GM21737 (cell line): ENCODE measurements at regions not wholly inside any gene's neighbourhood (a gene's known extent, or its start where the extent isn't known, plus 50 kb on each side); places are given as distances from the start of the nearest gene placed in this dataset.

Source experiments
- ATAC-seq: cut with Tn5 transposase; IDR thresholded peaks from one replicate; pipeline ENCODE4 v1.9.1; 2021; ENCODE audit warnings: mild to moderate bottlenecking, moderate library complexity; ENCODE audit not compliant: unreplicated experiment

- no peak for ATAC-seq
These were observed 181.5 kb upstream of the SYT1 start for GRCh38 chr12:78683031-78683430.

DNA sequence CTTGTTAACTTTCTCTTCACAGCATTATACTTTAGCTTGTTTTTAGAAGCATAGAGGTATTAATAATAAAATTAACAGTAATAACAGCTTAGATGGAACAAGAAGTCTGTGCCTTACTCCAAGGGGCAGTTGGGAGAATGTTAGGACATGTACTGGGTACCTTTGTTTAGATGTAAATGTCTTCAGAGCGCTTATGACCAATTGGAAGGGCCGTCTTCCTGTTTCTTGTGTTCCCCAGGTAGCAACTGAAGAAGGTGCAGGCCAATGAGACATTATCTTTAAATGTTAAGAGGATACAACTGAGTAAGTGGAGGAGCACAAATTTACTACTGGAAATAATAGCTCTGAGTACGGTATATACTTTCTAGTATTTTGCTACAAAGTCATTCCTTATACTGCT, 180.9 kb upstream of the SYT1 start:
- ATAC-seq, result no peak

DNA sequence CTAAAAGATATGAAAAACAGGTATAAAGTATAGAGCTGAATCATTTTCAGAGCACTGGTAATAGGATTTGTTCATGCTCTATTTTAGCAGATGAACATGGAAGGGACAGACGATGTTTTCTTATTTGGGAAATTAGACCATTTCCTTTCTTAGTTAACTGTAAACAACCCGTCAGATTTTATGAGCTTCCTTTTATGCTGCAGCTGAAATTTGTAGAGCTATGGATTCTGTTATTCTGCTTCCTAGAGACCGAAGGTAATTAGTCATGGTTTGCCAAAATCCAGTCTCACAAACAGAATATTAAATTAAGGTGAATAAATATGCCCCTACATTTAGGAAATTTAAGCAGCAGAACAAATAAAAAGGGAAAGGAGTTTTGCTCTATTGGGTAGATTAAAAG, 180.2 kb upstream of the SYT1 start:
- no peak for ATAC-seq

DNA sequence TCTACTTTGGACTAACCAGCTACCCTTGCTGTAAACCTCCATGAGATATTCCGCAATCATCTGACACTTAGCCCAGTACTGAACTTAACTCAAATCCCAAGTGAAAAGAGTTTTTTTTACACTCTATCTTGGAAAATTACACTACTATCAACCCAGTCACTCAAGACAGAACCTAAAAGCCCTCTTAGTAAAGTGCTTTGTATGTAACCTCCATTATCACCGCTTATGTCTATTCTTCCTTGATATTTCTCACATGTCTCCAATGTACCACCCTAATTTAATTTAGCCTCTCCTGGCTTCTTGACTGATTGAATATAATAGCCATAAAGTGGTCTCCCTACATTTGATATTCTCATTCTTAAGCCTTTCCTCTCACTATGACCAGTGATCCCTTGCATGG, 168.8 kb upstream of the SYT1 start:
- ATAC-seq, result no peak

DNA sequence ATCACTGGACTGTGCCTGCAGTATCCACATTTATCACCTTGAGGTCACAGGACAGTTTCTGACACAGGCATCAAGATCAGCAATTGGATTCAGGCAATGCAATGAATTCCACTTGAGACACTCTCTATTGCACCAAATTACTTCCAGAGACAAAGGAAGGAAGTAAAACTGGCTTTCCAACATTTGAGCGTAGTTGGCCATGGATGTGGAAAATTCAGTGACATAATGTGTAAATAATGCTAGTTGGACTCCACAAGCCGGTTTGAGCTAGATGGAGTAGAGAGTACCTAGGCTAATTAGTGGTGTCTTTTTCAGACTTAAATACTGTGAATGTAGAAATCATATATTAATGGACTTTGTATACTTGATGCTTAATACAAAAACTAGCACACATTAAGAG, 168.3 kb upstream of the SYT1 start:
- ATAC-seq, result no peak

DNA sequence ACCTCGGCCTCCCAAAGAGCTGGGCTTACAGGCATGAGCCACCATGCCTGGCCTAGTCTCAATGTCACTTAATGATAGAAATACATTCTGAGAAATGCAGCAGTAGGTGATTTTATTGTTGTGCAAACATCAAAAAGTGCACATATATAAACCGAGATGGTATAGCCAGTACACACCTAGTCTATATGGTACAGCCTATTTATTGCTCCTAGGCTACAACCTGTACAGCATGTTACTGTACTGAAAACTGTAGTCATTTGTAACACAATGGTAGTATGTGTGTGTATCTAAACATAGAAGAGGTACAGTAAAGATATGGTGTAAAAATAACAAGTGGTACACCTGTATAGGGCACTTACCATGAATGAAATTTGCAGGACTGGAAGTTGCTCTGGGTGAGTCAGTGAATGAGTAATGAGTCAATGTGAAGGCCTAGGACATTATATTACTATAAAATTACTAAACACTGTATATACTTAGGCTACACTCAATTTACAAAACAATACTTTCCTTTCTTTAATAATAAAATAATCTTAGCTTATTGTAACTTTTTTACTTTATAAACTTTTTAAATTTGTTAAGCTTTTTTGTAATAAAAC, 166.7 kb upstream of the SYT1 start:
- ATAC-seq, result no peak

GRCh38 chr12:78698747-78699146, 165.8 kb upstream of the SYT1 start:
- no peak for ATAC-seq

DNA sequence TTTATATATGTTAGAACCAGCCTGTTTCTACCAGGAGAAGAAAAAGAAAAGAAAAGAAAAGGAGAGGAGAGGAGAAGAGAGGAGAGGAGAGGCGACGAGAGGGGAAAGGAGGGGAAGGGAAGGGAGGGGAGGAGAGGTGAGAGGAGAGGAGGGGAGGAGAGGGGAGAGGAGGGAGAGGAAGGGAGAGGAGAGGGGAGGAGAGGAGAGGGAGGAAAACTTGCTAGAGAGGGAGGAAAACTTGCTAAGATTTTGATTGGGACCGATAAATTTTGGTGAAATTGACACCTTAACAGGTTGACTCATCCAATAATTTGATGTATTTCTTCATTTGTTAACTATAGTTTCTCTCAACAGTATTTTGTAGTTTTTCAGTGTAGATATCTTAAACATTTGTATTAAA, 164.0 kb upstream of the SYT1 start:
- ATAC-seq, result no peak

DNA sequence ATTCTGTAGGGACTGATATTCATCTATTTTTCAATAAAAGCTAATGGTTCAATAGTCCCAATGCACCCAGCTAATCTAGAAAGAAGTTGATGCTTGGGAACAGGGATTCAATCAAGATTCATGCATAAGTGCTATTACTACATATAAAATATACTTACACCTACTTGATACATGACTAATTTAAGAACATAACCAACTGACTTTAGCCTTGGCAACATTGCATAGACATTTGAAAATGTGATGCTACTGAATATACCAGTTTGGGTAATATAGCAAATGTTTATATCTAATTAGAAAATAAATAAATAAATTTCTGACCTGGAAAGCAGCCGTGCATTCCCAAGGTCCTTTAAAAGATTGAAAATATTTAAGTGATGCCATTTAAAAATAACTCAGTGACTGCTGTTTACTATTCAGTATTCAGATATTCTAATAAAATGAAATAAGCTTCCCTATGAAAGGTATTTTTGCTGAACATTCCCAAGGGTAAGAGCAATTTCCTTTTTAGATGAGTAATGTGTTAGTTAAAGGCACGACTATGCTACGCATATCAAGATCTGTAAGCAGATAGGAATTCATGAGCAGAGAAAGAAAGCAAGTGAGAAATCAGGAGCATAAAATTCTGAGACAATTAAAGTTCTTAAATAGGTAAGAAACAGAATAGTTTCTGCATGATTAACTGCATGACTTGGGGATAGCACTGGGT, 160.6 kb upstream of the SYT1 start:
- ATAC-seq, result no peak

DNA sequence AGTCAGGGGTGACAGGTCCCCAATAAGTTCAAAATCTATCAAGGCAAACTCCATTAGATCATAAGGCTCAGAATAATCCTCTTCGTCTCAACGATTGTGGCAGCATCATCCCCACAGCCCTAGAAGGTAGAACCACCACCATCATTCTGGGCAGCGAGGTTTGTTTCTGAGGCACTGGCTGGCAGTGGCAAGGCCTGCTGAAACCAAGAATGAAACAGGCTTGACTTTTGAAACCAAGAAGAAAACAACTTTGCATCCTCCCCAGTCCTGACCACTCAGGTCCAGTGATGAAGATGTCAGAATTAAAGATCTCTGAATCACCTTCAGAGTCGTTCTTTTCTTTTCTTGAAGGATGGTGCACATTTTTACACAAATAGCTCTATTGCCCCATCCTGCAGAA, 152.6 kb upstream of the SYT1 start:
- no peak for ATAC-seq

- ATAC-seq, result no peak
These were observed 151.6 kb upstream of the SYT1 start for GRCh38 chr12:78712834-78713481.

DNA sequence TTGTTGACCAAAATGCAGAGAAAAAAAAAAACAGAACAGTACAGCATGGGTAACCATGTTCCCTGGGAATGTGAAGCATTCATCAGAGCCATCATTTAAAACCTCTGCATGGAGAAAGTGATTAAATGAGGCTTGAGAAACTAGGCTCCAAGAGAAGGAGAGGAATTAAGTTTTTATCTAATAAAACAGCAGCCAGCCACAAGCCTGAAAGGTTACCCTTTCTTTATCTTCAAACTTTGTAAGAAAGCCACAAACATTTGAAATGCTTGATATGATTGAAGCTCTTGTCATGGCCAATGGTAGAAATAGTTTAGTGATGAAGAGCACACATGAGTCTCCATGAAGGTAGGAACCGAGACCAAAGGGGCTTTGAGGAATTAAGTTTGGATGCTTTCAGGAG, 144.9 kb upstream of the SYT1 start:
- ATAC-seq, result no peak

DNA sequence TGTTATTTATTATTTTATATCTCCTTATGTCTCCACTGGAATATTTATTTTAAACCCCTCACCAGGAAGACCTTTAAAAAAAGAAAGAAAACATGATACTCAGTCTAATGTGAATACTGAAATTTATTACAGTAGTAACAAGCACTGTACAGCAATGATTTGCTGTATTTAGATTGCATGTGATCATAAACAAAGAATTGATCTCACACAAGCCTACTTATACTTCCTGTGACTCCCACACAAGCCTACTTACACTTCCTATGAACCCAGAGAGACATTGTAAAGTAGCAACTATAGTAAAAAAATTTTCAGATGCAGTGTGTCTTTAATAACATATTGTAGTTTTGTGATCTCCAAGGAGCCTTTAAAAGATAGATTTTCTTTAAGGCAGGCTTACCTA, 142.7 kb upstream of the SYT1 start:
- ATAC-seq, result no peak

DNA sequence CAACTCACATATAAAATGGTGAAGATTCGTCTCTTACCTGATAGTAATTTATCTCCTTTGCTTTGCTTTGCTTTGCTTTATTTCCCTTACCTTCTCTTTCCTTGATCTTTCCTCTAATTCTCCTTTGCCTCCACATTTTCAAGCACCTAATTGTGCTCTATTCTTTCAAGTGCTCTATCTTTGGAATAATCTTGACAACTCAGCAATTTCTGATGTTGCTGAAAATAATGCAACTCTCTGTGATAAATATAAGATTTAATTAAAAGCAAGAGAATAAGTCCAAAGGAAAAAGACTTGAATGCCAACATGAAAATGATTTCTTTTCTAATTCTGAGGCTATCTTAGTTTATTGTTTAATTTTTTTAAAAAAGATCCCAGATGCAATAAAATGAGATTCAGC, 139.5 kb upstream of the SYT1 start:
- ATAC-seq, result no peak

DNA sequence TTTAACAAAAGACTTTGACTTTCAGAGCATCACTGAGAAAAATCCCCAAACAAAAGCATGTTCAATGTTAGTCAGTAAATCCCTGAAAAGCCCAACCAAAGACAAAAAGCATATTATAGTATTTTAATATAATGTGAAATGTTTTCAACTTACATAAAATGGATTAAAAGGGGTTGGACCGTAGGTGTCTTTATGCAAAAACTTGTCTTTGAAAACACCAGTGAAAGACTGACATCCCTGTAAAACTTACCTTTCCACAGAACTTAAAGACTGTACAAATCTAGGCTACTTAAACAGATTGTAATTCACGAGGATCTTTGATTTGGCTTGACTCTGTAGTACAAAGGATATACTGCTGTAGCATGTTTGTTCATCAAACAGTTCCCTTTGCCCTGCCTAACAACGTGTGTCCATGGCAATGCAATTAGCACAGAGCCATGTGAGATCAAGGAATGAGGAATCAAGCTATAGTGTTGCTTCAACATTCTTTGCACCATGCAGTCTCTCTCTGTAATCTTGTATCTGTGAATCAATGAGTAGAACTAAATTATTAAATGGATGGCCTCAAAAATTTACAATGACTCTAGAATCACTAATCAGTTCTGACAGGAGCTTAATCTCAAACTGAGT, 138.5 kb upstream of the SYT1 start:
- ATAC-seq, result no peak

DNA sequence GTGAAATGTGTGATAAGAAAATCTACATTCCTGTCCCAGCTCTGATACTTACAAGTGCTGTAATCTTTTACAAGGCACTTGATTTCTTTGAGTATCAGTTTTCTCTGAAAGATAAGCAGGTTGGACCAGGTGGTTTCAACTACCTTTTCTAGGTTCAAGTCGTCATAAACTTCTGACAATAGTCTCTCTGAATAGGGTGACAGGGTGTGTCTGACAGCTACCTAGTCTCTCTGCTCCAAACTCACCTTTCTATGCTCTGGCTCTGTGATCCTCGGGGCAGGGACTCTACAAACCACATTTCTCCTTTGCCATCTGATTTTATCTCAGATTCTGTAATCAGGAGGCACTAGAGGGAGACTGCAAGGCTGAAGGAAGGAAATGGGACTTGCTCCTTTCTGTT, 137.7 kb upstream of the SYT1 start:
- ATAC-seq, result no peak

- no peak for ATAC-seq
These were observed 132.1 kb upstream of the SYT1 start for GRCh38 chr12:78732481-78732880.

GRCh38 chr12:78739653-78740052, 124.9 kb upstream of the SYT1 start:
- ATAC-seq, result no peak

DNA sequence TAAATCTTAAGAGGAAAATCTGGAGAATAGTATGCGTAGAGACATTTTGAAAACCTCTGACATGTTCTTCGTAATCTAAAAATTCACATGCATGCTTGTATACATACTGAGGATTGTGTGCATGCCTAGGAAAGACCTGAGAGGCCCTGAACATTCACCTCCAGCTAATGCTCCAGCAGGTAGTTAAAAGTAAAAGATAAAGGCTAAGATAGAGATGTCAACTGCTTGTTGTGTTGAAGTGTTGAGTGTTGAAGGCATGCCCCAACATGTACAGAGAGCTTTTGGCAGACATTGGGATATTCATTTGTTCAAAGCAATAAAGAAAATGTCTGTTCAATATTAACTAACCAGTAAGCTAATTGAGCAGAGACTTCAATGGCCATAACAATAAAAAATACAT, 118.6 kb upstream of the SYT1 start:
- ATAC-seq, result no peak

- no peak for ATAC-seq
These were observed 111.5 kb upstream of the SYT1 start for GRCh38 chr12:78753058-78753457.

- ATAC-seq, result no peak
These were observed 107.6 kb upstream of the SYT1 start for GRCh38 chr12:78756936-78757335.

GRCh38 chr12:78759367-78759766, 105.2 kb upstream of the SYT1 start:
- no peak for ATAC-seq
